HG02798 (cell line): ENCODE measurements at regions not wholly inside any gene's neighbourhood (a gene's known extent, or its start where the extent isn't known, plus 50 kb on each side); places are given as distances from the start of the nearest gene placed in this dataset.
"Not testable (repeated sequence)": the region's sequence is repeated elsewhere in the genome, so short reads cannot be mapped to it uniquely, and the experiment has no call there.

Experiments
- ATAC-seq: cut with Tn5 transposase; IDR thresholded peaks from one replicate; pipeline ENCODE4 v1.9.1; 2021; ENCODE audit warnings: mild to moderate bottlenecking; ENCODE audit not compliant: unreplicated experiment, poor library complexity

DNA sequence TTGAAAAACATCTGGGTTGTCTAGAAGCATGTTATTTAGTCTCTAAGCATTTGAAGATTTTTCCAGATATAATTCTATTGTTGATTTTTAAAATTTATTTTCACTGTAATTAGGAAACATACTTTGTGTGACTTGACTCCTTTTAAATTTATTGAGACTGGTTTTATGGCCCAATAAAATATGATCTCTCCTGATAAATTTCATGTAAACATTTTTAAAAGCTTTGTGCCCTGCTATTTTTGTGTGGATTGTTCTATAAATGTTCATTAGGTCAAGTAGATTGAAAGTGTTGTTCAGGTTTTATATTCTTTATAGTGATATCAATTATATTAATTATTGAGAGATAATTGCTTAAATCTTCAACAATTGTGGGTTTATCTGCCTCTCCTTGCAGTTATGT, 105.4 kb downstream of the RFX6 start:
- no peak for ATAC-seq

DNA sequence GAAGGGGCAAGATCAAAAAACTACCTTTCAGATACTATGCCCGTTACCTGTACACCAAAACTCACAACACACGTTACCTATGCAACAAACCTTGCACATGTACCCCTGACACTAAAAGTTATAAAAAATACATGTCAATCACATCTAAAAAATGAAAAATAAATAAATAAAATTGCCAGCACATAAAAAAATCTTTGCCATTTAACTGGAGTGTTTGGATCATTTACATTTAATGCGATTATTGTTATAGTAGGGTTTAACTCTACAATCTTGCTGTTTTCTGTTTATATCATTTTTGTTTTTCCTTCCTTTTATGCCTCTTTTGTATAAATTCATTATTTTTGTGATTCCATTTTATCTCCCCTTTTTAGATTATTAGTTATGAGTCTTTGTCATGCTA, 106.3 kb downstream of the RFX6 start:
- no peak for ATAC-seq

- no peak for ATAC-seq
Measured at GRCh38 chr6:116986819-116987218, 109.8 kb downstream of the RFX6 start.

- no peak for ATAC-seq
Measured at GRCh38 chr6:116990679-116991078, 113.6 kb downstream of the RFX6 start.

DNA sequence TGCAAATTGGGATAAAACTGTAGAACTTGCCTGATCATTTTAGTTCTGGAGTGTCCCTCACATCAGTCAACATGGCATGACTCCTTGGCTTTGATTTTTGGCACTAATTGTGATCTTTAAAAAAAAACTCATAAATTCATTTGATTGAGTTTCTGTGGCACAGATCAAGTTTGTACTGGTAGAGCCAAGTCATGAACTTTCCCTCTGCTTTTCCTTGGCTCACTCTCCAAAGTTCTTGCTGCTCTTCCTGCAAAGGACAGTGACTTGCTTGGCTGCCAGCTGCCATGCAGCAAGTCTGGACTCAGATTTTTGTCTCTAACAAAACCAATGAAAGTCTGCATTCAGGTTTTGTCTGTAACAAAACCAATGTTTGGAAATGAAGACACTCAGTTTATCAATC, 115.5 kb downstream of the RFX6 start:
- ATAC-seq: no peak

DNA sequence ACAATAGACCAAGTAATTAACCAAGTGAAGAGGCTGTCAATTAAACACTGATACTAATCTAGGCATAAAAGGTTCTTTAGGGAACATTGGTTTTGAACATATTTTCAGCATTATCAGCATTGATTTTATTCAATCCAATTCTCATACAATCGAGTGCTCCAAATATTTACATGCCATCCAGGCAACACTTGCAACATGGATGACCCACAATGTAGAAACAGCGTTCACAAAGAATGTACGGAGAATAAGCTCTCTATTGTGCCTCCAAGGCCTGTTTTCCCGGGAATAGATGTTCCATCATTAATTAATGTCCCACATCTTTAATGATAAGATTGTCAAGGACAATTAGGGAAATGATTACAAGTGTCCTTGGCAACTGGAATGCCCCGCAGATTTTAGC, 117.4 kb downstream of the RFX6 start:
- no peak for ATAC-seq

GRCh38 chr6:116996842-116997241, 119.8 kb downstream of the RFX6 start:
- no peak for ATAC-seq

DNA sequence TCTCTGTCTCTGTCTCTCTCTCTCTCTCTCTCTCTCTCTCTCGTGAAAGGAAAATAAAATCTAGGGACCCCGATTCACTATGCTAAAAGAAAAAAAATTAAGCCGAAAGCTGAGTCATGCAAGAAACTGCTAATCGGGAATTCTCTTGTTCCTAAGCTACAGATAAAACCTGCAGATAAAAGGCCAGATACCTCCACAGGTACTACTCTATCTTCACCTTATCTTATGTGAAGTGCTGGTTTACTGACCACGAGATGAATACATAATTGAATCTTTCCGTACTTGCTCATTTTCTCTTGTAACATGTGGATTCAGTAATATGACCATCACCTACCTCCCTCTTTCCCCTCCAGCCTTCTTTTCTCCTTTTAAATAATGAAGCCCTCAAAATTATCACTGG, 120.5 kb downstream of the RFX6 start:
- ATAC-seq: no peak

GRCh38 chr6:117007659-117008058, 130.6 kb downstream of the RFX6 start:
- ATAC-seq: no peak

- ATAC-seq: peak; percentile 76
Measured at GRCh38 chr6:117008618-117009017, 131.6 kb downstream of the RFX6 start.

DNA sequence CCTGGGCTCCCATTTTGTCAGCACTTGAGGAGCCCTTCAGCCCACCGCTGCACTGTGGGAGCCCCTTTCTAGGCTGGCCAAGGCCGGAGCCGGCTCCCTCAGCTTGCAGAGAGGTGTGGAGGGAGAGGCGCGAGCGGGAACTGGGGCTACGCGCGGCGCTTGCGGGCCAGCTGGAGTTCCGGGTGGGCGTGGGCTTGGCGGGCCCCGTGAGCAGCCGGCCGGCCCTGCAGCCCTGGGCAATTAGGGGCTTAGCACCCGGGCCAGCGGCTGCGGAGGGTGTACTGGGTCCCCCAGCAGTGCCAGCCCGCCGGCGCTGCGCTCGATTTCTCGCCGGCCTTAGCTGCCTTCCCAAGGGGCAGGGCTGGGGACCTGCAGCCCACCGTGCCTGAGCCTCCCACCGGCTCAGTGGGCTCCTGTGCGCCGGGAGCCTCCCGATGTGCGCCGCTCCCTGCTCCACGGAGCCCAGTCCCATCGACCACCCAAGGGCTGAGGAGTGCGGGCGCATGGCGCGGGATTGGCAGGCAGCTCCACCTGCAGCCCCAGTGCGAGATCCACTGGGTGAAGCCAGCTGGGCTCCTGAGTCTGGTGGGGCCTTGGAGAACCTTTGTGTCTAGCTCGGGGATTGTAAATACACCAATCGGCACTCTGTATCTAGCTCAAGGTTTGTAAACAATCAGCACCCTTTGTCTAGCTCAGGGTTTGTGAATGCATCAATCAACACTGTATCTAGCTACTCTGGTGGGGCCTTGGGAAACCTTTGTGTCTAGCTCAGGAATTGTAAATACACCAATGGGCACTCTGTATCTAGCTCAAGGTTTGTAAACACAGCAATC, 137.8 kb downstream of the RFX6 start:
- not testable (repeated sequence) for ATAC-seq

DNA sequence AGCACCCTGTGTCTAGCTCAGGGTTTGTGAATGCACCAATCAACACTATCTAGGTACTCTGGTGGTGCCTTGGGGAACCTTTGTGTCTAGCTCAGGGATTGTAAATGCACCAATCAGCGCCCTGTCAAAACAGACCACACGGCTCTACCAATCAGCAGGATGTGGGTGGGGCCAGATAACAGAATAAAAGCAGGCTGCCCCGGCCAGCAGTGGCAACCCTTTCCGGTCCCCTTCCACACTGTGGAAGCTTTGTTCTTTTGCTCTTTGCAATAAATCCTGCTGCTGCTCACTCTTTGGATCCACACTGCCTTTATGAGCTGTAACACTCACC, 138.4 kb downstream of the RFX6 start:
- ATAC-seq: not testable (repeated sequence)

DNA sequence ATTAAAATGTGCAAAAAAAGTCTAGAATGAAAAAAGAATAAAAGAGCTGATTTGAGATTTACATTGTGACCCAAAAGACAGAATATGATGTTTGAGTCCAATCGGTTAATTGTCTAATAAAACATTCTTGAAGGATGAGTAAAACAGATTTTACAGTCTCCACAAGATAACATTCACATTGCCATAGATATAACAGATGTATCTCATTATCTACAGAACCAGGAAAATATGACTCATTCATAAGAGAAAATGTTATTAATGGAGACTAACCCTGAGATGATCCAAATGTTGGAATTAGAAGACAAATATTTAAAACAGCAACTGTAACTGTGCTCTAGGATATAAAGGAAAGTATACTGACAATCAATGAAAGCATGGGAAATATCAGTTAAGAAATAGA, 141.7 kb downstream of the RFX6 start:
- no peak for ATAC-seq

- ATAC-seq: no peak
Measured at GRCh38 chr6:117022774-117023173, 145.7 kb downstream of the RFX6 start.

DNA sequence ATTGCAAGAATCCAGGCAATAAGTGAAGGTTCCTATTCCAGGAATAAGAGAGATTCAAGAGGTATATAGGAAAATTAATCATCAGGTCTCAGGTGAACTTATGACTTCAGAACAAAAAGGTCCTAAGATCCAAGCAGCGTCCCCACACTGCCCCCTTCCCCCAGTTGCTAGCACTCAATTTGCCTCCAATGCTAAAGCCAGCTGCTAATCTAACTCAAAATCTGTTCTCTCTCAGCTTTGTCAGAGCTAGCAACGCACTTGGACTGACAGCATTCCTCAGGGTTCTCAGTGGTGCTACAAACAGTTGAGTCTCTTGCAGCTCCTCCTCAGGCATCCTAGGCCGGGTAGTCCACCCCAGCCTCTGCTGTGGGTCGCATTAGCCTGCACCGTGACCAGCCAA, 148.3 kb downstream of the RFX6 start:
- ATAC-seq: no peak

DNA sequence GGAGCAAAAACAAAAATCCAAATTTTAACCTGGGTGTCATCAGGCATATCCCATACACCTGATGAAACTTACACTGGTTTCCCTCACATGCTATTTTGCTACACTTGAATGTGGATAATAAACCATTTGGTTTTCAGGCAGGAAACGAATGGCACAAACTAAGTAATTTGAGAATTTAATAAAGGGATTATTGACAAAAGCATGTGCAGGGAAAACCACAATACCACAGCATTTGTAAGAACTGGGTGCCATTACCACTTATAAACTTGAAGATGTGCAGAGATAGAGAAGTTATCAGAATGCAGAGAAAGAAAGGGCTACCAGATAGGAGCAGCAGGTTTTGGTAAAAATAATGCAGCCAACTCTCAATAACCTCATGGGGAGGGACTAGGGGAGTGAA, 151.2 kb downstream of the RFX6 start:
- ATAC-seq: no peak

DNA sequence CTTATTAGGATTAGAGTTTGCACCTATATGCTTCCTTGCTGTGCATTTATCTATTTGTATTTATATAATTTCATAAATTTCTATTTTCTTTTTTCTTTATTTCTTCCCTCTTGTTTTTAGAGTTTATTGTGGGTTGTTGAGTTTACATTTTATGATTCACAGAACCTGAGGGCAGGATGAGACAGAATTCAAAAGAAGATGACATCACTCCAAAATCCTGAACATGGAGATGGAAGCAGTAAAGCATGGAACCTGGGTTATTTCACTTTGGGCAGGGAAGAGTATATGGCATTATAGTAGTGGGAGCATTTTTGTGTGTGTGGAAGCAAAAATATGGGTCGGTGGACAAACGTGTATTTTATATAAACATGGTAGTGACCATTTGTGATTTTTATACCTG, 157.5 kb downstream of the RFX6 start:
- no peak for ATAC-seq

- no peak for ATAC-seq
Measured at GRCh38 chr6:117034971-117035370, 157.9 kb downstream of the RFX6 start.

GRCh38 chr6:117050301-117050700, 173.3 kb downstream of the RFX6 start:
- no peak for ATAC-seq

DNA sequence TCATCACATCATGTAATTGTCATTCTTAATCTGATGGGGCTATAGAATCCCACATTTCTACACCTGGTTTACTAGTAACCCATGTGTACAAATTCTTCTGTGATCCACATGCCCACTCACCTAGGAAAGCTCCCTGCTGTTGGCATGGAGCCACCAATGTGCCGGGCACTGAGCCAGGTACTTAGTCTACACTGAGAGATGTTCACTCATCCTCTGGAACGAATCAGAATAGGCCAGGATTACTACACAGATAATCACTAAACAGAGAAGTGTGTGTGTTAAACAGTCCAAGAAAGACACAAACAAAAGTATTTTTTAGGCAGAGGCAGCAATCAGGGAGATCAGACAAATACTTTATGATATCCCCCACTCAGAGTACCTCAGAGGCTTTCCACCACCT, 193.2 kb upstream of the VGLL2 start:
- ATAC-seq: no peak

- no peak for ATAC-seq
Measured at GRCh38 chr6:117072781-117073180, 192.6 kb upstream of the VGLL2 start.

- no peak for ATAC-seq
Measured at GRCh38 chr6:117074672-117075071, 190.7 kb upstream of the VGLL2 start.

DNA sequence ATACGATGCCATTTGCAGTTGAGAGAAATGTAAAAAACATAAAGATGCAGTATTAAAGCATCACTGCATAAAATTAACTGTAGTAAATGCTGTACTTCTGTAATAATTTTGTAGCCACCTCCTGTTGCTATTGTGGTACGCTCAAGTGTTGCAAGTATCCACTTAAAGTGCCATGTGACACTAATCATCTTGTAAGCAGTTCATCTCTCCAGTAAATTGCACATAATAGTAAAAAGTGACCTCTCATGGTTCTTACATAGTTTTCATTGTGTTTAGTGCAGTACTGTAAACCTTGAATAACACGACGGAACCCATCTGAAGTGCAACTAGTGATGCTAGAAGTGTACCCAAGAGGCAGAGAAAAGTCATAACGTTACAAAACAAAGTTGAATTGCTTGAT, 190.1 kb upstream of the VGLL2 start:
- ATAC-seq: no peak
